ENCODE measurements at regions not wholly inside any gene's neighbourhood (a gene's known extent, or its start where the extent isn't known, plus 50 kb on each side); places are given as distances from the start of the nearest gene placed in this dataset.
A peak's percentile ranks its signal among the peaks of the same experiment; 100 is the strongest.

DNA sequence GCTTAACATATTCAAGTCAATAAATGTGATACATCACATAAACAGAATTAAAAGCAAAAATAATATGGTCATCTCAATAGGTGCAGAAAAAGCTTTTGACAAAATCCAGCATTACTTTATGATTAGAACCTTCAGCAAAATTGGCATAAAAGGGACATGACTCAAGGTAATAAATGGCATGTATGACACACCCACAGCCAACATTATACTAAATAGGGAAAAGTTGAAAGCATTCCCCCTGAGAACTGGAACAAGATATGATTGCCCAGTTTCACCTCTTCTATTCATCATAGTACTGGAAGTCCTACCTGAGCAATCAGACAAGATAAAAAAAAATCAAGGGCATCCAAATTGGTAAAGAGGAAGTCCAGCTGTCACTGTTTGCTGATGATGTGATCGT, 594.7 kb downstream of the DIPK2A start:
- TF ChIP-seq POLR2A (IDR thresholded peaks at IDR 0.05), result no peak
- TF ChIP-seq, protein P1, sequence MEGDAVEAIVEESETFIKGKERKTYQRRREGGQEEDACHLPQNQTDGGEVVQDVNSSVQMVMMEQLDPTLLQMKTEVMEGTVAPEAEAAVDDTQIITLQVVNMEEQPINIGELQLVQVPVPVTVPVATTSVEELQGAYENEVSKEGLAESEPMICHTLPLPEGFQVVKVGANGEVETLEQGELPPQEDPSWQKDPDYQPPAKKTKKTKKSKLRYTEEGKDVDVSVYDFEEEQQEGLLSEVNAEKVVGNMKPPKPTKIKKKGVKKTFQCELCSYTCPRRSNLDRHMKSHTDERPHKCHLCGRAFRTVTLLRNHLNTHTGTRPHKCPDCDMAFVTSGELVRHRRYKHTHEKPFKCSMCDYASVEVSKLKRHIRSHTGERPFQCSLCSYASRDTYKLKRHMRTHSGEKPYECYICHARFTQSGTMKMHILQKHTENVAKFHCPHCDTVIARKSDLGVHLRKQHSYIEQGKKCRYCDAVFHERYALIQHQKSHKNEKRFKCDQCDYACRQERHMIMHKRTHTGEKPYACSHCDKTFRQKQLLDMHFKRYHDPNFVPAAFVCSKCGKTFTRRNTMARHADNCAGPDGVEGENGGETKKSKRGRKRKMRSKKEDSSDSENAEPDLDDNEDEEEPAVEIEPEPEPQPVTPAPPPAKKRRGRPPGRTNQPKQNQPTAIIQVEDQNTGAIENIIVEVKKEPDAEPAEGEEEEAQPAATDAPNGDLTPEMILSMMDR (IDR thresholded peaks at IDR 0.05), result no peak
- WGBS, 2 donors, result 79 to 90% methylated on average over 1 of the region's 1 CpG
- H3K36me3 ChIP-seq (replicated peaks in 1 of 2; ENCODE audit: insufficient read depth in 1 of 2, low read depth in 2 of 2), result no peaks in the 10 kb centered on the region
- no peaks in the 10 kb centered on the region for H3K27me3 ChIP-seq
- intact Hi-C loops (cut with DNase I), result no loop called here
- ATAC-seq, result no peak
- no peaks in the 10 kb centered on the region for H3K9me3 ChIP-seq
- H3K27ac ChIP-seq, result no peak overlapping the region
- H3K4me3 ChIP-seq, result no peak overlapping the region
- no peaks in the 10 kb centered on the region for H3K4me1 ChIP-seq
- DNase-seq, result no peak

DNA sequence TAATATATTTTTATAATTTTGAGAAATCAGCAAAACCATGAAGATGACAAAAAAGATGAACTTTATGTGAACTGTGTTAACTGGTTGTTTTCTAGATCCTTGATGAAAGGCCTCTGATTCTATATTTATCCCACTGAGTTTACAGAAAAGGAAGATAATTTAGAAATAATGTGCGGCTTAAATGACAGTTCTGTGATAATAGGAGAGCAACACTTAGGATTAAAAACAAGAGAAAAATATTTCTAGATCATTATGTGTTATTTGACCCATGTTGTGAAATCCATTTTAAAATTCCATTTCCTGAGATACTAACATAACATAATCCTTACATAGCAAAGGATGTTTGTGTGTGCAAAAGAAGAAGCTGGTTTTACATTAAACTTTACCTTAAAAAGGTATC, 598.0 kb downstream of the DIPK2A start:
- DNase-seq (no peak), ATAC-seq (no peak)
- no peaks in the 10 kb centered on the region for H3K27me3 ChIP-seq
- no peaks in the 10 kb centered on the region for H3K36me3 ChIP-seq (replicated peaks in 1 of 2; ENCODE audit: insufficient read depth in 1 of 2, low read depth in 2 of 2)
- no peak overlapping the region for H3K4me3 ChIP-seq
- no peaks in the 10 kb centered on the region for H3K4me1 ChIP-seq
- H3K9me3 ChIP-seq, result no peaks in the 10 kb centered on the region
- 66 to 72% methylated on average over 1 of the region's 1 CpG for WGBS, 2 donors
- H3K27ac ChIP-seq, result no peak overlapping the region
- intact Hi-C loops (cut with DNase I), result no loop called here
- TF ChIP-seq POLR2A (IDR thresholded peaks at IDR 0.05), result no peak
- TF ChIP-seq, protein P1 (IDR thresholded peaks at IDR 0.05), result no peak

DNA sequence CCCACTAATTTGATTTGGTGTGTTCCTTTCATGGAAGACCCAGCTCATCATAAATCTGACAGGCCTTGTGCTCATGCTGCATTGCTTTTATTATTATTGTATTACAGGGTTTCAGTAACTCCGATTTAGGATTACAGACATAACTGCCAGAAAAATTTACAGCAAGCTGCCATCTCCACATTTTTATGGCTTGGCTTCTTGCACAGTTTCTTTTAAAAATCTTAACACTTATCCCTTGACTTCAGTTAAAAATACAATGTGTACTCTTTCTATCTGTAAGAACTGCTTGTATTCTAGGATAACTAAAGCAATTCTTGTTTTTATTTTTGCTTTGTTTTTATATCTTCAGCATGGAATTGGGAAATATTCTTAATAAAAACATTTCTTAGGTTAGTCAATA, 612.2 kb downstream of the DIPK2A start:
- Histone ChIP-seq H3K4me3 (no peak overlapping the region), H3K9me3 (no peaks in the 10 kb centered on the region), H3K27ac (no peak overlapping the region), H3K36me3 (replicated peaks in 1 of 2; ENCODE audit: insufficient read depth in 1 of 2, low read depth in 2 of 2) (no peaks in the 10 kb centered on the region), H3K4me1 (no peaks in the 10 kb centered on the region), H3K27me3 (no peaks in the 10 kb centered on the region)
- no peak for DNase-seq
- no peak for ATAC-seq
- TF ChIP-seq, protein P1 (IDR thresholded peaks at IDR 0.05), result no peak
- TF ChIP-seq POLR2A (IDR thresholded peaks at IDR 0.05), result no peak
- 89 to 97% methylated on average over 1 of the region's 1 CpG for WGBS, 2 donors
- intact Hi-C loops (cut with DNase I), result no loop called here

DNA sequence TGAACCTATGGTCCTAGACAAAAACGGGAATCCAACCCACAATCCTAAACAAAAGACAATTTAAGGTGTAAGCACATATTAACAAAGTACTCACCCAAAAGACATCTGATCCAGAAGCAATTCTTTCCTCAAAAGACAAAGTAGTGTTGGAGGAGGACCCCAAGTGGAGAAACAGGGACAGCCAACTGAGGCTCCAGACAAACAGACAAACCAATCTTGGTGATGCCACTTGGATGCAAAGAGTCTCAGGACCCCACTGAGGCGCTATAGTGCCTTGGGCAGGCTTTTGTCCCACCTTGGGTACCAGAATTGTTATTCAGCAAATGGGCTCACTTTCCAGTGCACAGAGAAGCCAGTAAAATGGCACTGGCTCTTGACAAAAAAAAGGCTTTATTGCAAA, 613.8 kb downstream of the DIPK2A start:
- Histone ChIP-seq H3K4me1 (no peaks in the 10 kb centered on the region), H3K4me3 (no peak overlapping the region), H3K36me3 (replicated peaks in 1 of 2; ENCODE audit: insufficient read depth in 1 of 2, low read depth in 2 of 2) (no peaks in the 10 kb centered on the region), H3K27ac (no peak overlapping the region), H3K9me3 (no peaks in the 10 kb centered on the region), H3K27me3 (no peaks in the 10 kb centered on the region)
- intact Hi-C loops (cut with DNase I), result no loop called here
- WGBS, 2 donors, result 70 to 83% methylated on average over 2 of the region's 2 CpGs
- no peak for TF ChIP-seq POLR2A (IDR thresholded peaks at IDR 0.05)
- TF ChIP-seq, protein P1 (IDR thresholded peaks at IDR 0.05), result peak in 3 of 7 experiments; percentile 7 to 28 (median 8)
- no peak for DNase-seq
- no peak for ATAC-seq

DNA sequence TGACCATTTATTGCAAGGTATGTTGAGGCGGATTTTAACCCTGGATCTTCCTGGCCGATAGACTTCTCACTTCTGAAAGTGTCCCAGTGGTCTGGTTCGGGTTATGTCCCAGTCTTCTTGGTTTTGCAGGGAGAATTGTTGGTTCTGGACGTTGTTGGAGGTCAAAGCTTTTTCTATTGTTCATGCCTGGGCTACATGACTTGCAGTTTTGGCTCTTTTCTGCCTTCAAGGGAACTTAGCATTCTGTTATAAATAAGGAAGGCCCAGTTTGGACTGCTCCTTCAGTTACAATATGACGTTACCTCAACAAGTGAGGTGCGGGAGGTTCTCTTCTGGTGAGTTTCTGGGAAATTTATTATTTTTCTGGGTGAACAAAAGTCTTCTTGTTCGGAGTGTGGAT, 614.3 kb downstream of the DIPK2A start:
- no peak for DNase-seq
- no peak for TF ChIP-seq POLR2A (IDR thresholded peaks at IDR 0.05)
- TF ChIP-seq, protein P1 (IDR thresholded peaks at IDR 0.05), result no peak
- no peak for ATAC-seq
- no peaks in the 10 kb centered on the region for H3K36me3 ChIP-seq (replicated peaks in 1 of 2; ENCODE audit: insufficient read depth in 1 of 2, low read depth in 2 of 2)
- no peaks in the 10 kb centered on the region for H3K4me1 ChIP-seq
- H3K4me3 ChIP-seq, result no peak overlapping the region
- H3K9me3 ChIP-seq, result no peaks in the 10 kb centered on the region
- no peaks in the 10 kb centered on the region for H3K27me3 ChIP-seq
- intact Hi-C loops (cut with DNase I), result no loop called here
- no peak overlapping the region for H3K27ac ChIP-seq
- 79 to 83% methylated on average over 7 of the region's 7 CpGs for WGBS, 2 donors

All from body of pancreas (tissue), 4 donors.